NCI-H2081 treated with DMSO at 0.1 percent for 48 hours (cell line): ENCODE measurements at regions not wholly inside any gene's neighbourhood (a gene's known extent, or its start where the extent isn't known, plus 50 kb on each side); places are given as distances from the start of the nearest gene placed in this dataset.
"Not testable (repeated sequence)": the region's sequence is repeated elsewhere in the genome, so short reads cannot be mapped to it uniquely, and the experiment has no call there.

Source experiments
- DNase-seq: peaks from one replicate; lab custom pipeline; 2025; lab: John Stamatoyannopoulos, UW

GRCh38 chr2:66174491-66174890 is 260.4 kb upstream of the MEIS1 start:
- no peak for DNase-seq

GRCh38 chr2:66173645-66174044 is 261.3 kb upstream of the MEIS1 start:
- DNase-seq, result no peak

- DNase-seq, result no peak
Measured at GRCh38 chr2:66171530-66171929, 263.4 kb upstream of the MEIS1 start.

GRCh38 chr2:66170744-66171330 is 264.1 kb upstream of the MEIS1 start:
- no peak for DNase-seq

- DNase-seq, result no peak
Measured at GRCh38 chr2:66169076-66169475, 265.8 kb upstream of the MEIS1 start.

- DNase-seq, result no peak
Measured at GRCh38 chr2:66164470-66164869, 270.5 kb upstream of the MEIS1 start.

GRCh38 chr2:66156171-66156570 is 278.8 kb upstream of the MEIS1 start:
- no peak for DNase-seq

- no peak for DNase-seq
Measured at GRCh38 chr2:66153941-66154340, 281.0 kb upstream of the MEIS1 start.

GRCh38 chr2:66145490-66145889 is 289.4 kb upstream of the MEIS1 start:
- DNase-seq, result no peak

GRCh38 chr2:66144324-66144723 is 290.6 kb upstream of the MEIS1 start:
- not testable (repeated sequence) for DNase-seq

- DNase-seq, result no peak
Measured at GRCh38 chr2:66137606-66138130, 297.3 kb upstream of the MEIS1 start.

- no peak for DNase-seq
Measured at GRCh38 chr2:66134138-66134701, 300.7 kb upstream of the MEIS1 start.

- DNase-seq, result no peak
Measured at GRCh38 chr2:66127656-66128055, 307.3 kb upstream of the MEIS1 start.

GRCh38 chr2:66127061-66127460 is 307.9 kb upstream of the MEIS1 start:
- DNase-seq, result no peak

GRCh38 chr2:66125951-66126350 is 309.0 kb upstream of the MEIS1 start:
- DNase-seq, result no peak

- DNase-seq, result no peak
Measured at GRCh38 chr2:66122516-66122915, 312.4 kb upstream of the MEIS1 start.

- DNase-seq, result no peak
Measured at GRCh38 chr2:66121946-66122345, 313.0 kb upstream of the MEIS1 start.

GRCh38 chr2:66113988-66114625 is 320.8 kb upstream of the MEIS1 start:
- no peak for DNase-seq

- no peak for DNase-seq
Measured at GRCh38 chr2:66111706-66112105, 323.2 kb upstream of the MEIS1 start.

GRCh38 chr2:66110608-66111007 is 324.3 kb upstream of the MEIS1 start:
- DNase-seq, result no peak

GRCh38 chr2:66110086-66110485 is 324.8 kb upstream of the MEIS1 start:
- DNase-seq, result no peak

GRCh38 chr2:66109419-66109818 is 325.5 kb upstream of the MEIS1 start:
- no peak for DNase-seq

GRCh38 chr2:66105066-66105753 is 329.7 kb upstream of the MEIS1 start:
- DNase-seq, result no peak
